Panc1 (cell line): ENCODE measurements at regions not wholly inside any gene's neighbourhood (a gene's known extent, or its start where the extent isn't known, plus 50 kb on each side); places are given as distances from the start of the nearest gene placed in this dataset.
"Not testable (repeated sequence)": the region's sequence is repeated elsewhere in the genome, so short reads cannot be mapped to it uniquely, and the experiment has no call there.

Source experiments
- ATAC-seq: fragments of 200-7000 bp; cut with Tn5 transposase; 2 replicates; pipeline ENCODE4 v1.9.1; 2020; ENCODE audit warnings: mild to moderate bottlenecking, moderate library complexity
- BruUV-seq: library from RNA; stranded (reverse); fragments of 400-500 nt; replicated peaks from 2 replicates; lab custom pipeline; 2021; lab: Mats Ljungman, UMichigan
- CTCF ChIA-PET: fragments of 300-600 bp; sonication (Branson Sonifier 250); formaldehyde crosslinking; loops from one replicate; lab custom pipeline; 2022; ENCODE audit warnings: antibody characterized with exemption; lab: Charles Lee
- POLR2A ChIA-PET: fragments of 300-600 bp; sonication (Branson Sonifier 250); formaldehyde crosslinking; loops from one replicate; lab custom pipeline; 2022; ENCODE audit warnings: antibody characterized with exemption; lab: Charles Lee
- DNase-seq: peaks from one replicate; pipeline ENCODE4 v3.0.0-alpha.2; 2010; ENCODE audit warnings: low read depth, low spot score
- H3K27ac ChIP-seq: 2 replicates; pipeline ENCODE4 v1.5.1; 2011; ENCODE audit warnings: mild to moderate bottlenecking, low read length, inconsistent platforms
- H3K27me3 ChIP-seq: fragments of 200-500 bp; sonication (Bioruptor generic); 2 replicates; pipeline ENCODE4 v1.6.0; 2014; ENCODE audit warnings: low read length, inconsistent platforms; ENCODE audit not compliant: control insufficient read depth, insufficient read depth
- H3K36me3 ChIP-seq: fragments of 200-500 bp; sonication (Bioruptor generic); 2 replicates; pipeline ENCODE4 v1.5.1; 2014; ENCODE audit warnings: inconsistent platforms, mild to moderate bottlenecking, low read length, moderate library complexity; ENCODE audit not compliant: control insufficient read depth, insufficient read depth
- H3K4me1 ChIP-seq: 2 replicates; pipeline ENCODE4 v1.5.1; 2011; ENCODE audit warnings: inconsistent platforms, mild to moderate bottlenecking, low read length, moderate library complexity; ENCODE audit not compliant: control insufficient read depth, insufficient read depth
- H3K4me3 ChIP-seq, 2 experiments: 2 replicates each; pipeline ENCODE4 v1.5.1; 2011 to 2012; ENCODE audit warnings: low read depth in 2 of 2, low read length in 2 of 2, mild to moderate bottlenecking in 2 of 2, inconsistent platforms in 1 of 2, moderate library complexity in 1 of 2
- H3K9me3 ChIP-seq: fragments of 200-500 bp; sonication (Bioruptor generic); 2 replicates; pipeline ENCODE4 v1.5.1; 2014; ENCODE audit warnings: low read depth, mild to moderate bottlenecking, inconsistent platforms, low read length, moderate library complexity; ENCODE audit not compliant: control insufficient read depth, insufficient read depth
- POLR2AphosphoS5 ChIP-seq: IDR thresholded peaks from 2 replicates; pipeline ENCODE4 v1.6.1; 2012; ENCODE audit warnings: mild to moderate bottlenecking, low read depth, low read length, moderate library complexity
- SIN3A ChIP-seq: IDR thresholded peaks from 2 replicates; pipeline ENCODE4 v1.6.1; 2012; ENCODE audit warnings: low read depth, mild to moderate bottlenecking, low read length, moderate library complexity, borderline replicate concordance; ENCODE audit not compliant: insufficient read depth
- TCF7L2 ChIP-seq: IDR thresholded peaks from 2 replicates; pipeline ENCODE4 v1.6.1; 2011; ENCODE audit warnings: mild to moderate bottlenecking, low read depth, low read length, inconsistent platforms
- in situ Hi-C: cut with HindIII; loops from 2 replicates; pipeline ENCODE4 v1.10.0; 2016; ENCODE audit warnings: low sequenced_read_pairs, low pct_unique_long_range_greater_than_20kb
- intact Hi-C: fragments of 100-400 bp; cut with micrococcal nuclease; formaldehyde crosslinking; loops from one replicate; pipeline ENCODE4 v1.10.0; 2022; ENCODE audit not compliant: unreplicated experiment
- TF ChIP-seq, protein P1 (sequence below): fragments of 450-650 bp; IDR thresholded peaks from 2 replicates; pipeline ENCODE4 v1.5.1; 2017; ENCODE audit warnings: mild to moderate bottlenecking
- TF ChIP-seq, protein P2 (sequence below), 2 experiments: IDR thresholded peaks; 2 replicates each; pipeline ENCODE4 v1.6.1; 2011 to 2012; ENCODE audit warnings: low read depth in 2 of 2, control low read depth in 1 of 2, low read length in 1 of 2, mild to moderate bottlenecking in 1 of 2, moderate library complexity in 1 of 2; ENCODE audit not compliant: insufficient read depth in 1 of 2

DNA sequence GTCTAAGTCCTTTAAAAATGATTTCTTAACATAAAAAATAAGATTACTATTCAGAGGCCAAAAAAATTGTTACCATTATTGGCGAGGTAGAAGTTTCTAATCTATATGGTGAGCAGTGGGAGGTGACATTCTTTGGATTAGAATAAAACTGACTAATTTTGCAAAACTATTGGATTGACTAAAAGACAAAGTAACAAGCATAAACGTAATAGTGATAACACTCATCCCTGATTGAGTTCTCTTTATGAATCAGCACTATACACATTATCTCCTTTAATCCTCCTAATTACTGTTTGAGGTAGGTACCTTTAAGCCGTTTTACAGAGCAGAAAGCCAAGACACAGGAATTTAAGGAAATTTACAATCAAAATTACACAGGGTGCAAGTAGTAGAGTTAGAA is 139.2 kb upstream of the NRP1 start:
- DNase-seq, result no peak
- intact Hi-C loops, result no loop called here
- CTCF ChIA-PET, result no interaction called here
- Histone ChIP-seq H3K36me3 (no peaks in the 10 kb centered on the region), H3K4me3 (no peak overlapping the region), H3K27ac (no peak overlapping the region), H3K27me3 (no peaks in the 10 kb centered on the region), H3K9me3 (no peaks in the 10 kb centered on the region), H3K4me1 (no peaks in the 10 kb centered on the region)
- POLR2A ChIA-PET, result no interaction called here
- BruUV-seq, result no TSS peak
- TF ChIP-seq, protein P1, sequence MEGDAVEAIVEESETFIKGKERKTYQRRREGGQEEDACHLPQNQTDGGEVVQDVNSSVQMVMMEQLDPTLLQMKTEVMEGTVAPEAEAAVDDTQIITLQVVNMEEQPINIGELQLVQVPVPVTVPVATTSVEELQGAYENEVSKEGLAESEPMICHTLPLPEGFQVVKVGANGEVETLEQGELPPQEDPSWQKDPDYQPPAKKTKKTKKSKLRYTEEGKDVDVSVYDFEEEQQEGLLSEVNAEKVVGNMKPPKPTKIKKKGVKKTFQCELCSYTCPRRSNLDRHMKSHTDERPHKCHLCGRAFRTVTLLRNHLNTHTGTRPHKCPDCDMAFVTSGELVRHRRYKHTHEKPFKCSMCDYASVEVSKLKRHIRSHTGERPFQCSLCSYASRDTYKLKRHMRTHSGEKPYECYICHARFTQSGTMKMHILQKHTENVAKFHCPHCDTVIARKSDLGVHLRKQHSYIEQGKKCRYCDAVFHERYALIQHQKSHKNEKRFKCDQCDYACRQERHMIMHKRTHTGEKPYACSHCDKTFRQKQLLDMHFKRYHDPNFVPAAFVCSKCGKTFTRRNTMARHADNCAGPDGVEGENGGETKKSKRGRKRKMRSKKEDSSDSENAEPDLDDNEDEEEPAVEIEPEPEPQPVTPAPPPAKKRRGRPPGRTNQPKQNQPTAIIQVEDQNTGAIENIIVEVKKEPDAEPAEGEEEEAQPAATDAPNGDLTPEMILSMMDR, result no peak
- TF ChIP-seq, protein P2, sequence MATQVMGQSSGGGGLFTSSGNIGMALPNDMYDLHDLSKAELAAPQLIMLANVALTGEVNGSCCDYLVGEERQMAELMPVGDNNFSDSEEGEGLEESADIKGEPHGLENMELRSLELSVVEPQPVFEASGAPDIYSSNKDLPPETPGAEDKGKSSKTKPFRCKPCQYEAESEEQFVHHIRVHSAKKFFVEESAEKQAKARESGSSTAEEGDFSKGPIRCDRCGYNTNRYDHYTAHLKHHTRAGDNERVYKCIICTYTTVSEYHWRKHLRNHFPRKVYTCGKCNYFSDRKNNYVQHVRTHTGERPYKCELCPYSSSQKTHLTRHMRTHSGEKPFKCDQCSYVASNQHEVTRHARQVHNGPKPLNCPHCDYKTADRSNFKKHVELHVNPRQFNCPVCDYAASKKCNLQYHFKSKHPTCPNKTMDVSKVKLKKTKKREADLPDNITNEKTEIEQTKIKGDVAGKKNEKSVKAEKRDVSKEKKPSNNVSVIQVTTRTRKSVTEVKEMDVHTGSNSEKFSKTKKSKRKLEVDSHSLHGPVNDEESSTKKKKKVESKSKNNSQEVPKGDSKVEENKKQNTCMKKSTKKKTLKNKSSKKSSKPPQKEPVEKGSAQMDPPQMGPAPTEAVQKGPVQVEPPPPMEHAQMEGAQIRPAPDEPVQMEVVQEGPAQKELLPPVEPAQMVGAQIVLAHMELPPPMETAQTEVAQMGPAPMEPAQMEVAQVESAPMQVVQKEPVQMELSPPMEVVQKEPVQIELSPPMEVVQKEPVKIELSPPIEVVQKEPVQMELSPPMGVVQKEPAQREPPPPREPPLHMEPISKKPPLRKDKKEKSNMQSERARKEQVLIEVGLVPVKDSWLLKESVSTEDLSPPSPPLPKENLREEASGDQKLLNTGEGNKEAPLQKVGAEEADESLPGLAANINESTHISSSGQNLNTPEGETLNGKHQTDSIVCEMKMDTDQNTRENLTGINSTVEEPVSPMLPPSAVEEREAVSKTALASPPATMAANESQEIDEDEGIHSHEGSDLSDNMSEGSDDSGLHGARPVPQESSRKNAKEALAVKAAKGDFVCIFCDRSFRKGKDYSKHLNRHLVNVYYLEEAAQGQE (IDR thresholded peaks at IDR 0.05; ENCODE audit: insufficient read depth in 1 of 2, low read depth in 2 of 2, low read length in 1 of 2), result no peak
- TF ChIP-seq TCF7L2, result no peak
- no peak for TF ChIP-seq POLR2AphosphoS5
- TF ChIP-seq SIN3A, result no peak
- ATAC-seq, result no peak
- in situ Hi-C loops, result no loop called here

DNA sequence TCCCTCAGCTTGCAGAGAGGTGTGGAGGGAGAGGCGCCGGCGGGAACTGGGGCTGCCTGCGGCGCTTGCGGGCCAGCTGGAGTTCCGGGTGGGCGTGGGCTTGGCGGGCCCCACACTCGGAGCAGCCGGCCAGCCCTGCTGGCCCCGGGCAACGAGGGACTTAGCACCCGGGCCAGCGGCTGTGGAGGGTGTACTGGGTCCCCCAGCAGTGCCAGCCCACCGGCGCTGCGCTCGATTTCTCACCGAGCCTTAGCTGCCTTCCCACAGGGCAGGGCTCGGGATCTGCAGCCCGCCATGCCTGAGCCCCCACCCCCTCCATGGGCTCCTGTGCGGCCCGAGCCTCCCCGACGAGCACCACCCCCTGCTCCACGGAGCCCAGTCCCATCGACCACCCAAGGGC is 133.5 kb upstream of the NRP1 start:
- POLR2A ChIA-PET, H3K9me3 ChIP-seq: not testable (repeated sequence)

DNA sequence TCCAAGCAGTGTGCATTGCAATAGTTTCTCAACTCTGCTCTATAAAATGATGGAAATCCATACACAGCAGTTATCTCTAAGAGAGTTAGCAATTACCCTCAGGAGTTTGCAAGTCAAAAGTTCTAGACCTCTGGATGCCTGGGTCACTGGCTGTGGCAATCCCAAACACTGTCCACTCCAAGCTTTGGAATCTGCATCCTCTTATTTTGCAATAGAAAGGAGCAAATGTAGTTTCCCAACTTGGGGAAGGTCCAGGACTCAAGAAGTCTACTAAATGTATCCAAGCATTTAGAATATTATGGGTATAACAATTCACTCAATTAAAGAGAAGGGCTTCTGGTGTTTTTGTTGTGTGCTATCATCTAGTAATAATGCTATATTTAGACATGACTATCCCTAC is 131.3 kb upstream of the NRP1 start:
- no peak for DNase-seq
- BruUV-seq, result no TSS peak
- CTCF ChIA-PET, result no interaction called here

More for the DNA sequence above, 133.5 kb upstream of the NRP1 start:
- ATAC-seq, intact Hi-C loops, in situ Hi-C loops, BruUV-seq, DNase-seq, H3K27ac ChIP-seq, H3K4me3 ChIP-seq, H3K27me3 ChIP-seq, CTCF ChIA-PET, H3K4me1 ChIP-seq, H3K36me3 ChIP-seq: not testable (repeated sequence)

More for the DNA sequence above, 131.3 kb upstream of the NRP1 start:
- TF ChIP-seq POLR2AphosphoS5 (no peak), SIN3A (no peak), TCF7L2 (no peak)
- TF ChIP-seq, protein P1, result no peak
- TF ChIP-seq, protein P2 (IDR thresholded peaks at IDR 0.05; ENCODE audit: insufficient read depth in 1 of 2, low read depth in 2 of 2, low read length in 1 of 2), result no peak
- Histone ChIP-seq H3K27ac (no peak overlapping the region), H3K9me3 (no peaks in the 10 kb centered on the region), H3K27me3 (no peaks in the 10 kb centered on the region), H3K4me1 (no peaks in the 10 kb centered on the region), H3K36me3 (no peaks in the 10 kb centered on the region), H3K4me3 (no peak overlapping the region)
- intact Hi-C loops (no loop called here), in situ Hi-C loops (no loop called here)
- POLR2A ChIA-PET, result no interaction called here
- no peak for ATAC-seq
